ENCODE measurements at regions not wholly inside any gene's neighbourhood (a gene's known extent, or its start where the extent isn't known, plus 50 kb on each side); places are given as distances from the start of the nearest gene placed in this dataset.

- TF ChIP-seq CTCF (IDR thresholded peaks at IDR 0.05) (no peak), POLR2A (IDR thresholded peaks at IDR 0.05) (no peak)
These were observed 485.4 kb downstream of the PLCL1 start for GRCh38 chr2:198289811-198290210.

Measured in thyroid gland (tissue), 4 donors.